GM12878 (cell line): ENCODE measurements at regions not wholly inside any gene's neighbourhood (a gene's known extent, or its start where the extent isn't known, plus 50 kb on each side); places are given as distances from the start of the nearest gene placed in this dataset.

Experiments
- ASH2L ChIP-seq: fragments of 300-600, 200-600 bp; sonication (generic); IDR thresholded peaks from 2 replicates; pipeline ENCODE4 v1.6.1; 2017; ENCODE audit warnings: low read depth, mild to moderate bottlenecking, borderline replicate concordance
- ATF2 ChIP-seq: IDR thresholded peaks from 2 replicates; pipeline ENCODE4 v1.6.1; 2012; ENCODE audit warnings: low read length, inconsistent platforms
- BCL11A ChIP-seq: IDR thresholded peaks from 2 replicates; pipeline ENCODE4 v1.6.1; 2011; ENCODE audit warnings: low read depth, low read length
- CHD1 ChIP-seq: IDR thresholded peaks from 2 replicates; pipeline ENCODE4 v1.6.1; 2012; ENCODE audit warnings: low read depth, low read length, improper control_type of control experiment
- CHD4 ChIP-seq: fragments of 200-600 bp; sonication (generic); IDR thresholded peaks from 2 replicates; pipeline ENCODE4 v1.6.1; 2016; ENCODE audit warnings: mild to moderate bottlenecking
- ELK1 ChIP-seq: IDR thresholded peaks from 2 replicates; pipeline ENCODE4 v1.6.1; 2012; ENCODE audit warnings: low read depth, low read length, improper control_type of control experiment
- FOXK2 ChIP-seq: fragments of 450-650 bp; IDR thresholded peaks from 2 replicates; pipeline ENCODE4 v1.6.1; 2017; ENCODE audit warnings: mild to moderate bottlenecking, moderate library complexity
- FOXM1 ChIP-seq: IDR thresholded peaks from 2 replicates; pipeline ENCODE4 v1.6.1; 2012; ENCODE audit warnings: low read depth, mild to moderate bottlenecking, inconsistent platforms, low read length, moderate library complexity
- GATAD2B ChIP-seq: fragments of 450-650 bp; conservative IDR thresholded peaks from 2 replicates; pipeline ENCODE4 v1.6.1; 2017; ENCODE audit warnings: low read depth, mild to moderate bottlenecking, moderate library complexity
- IRF3 ChIP-seq: fragments of 450-650 bp; IDR thresholded peaks from 2 replicates; pipeline ENCODE4 v1.6.1; 2014; ENCODE audit warnings: mild to moderate bottlenecking
- IRF4 ChIP-seq: IDR thresholded peaks from 2 replicates; pipeline ENCODE4 v1.6.1; 2011; ENCODE audit warnings: low read depth, low read length
- JUND ChIP-seq: IDR thresholded peaks from 2 replicates; pipeline ENCODE4 v1.6.1; 2012; ENCODE audit warnings: low read depth, mild to moderate bottlenecking, low read length, improper control_type of control experiment, moderate library complexity
- MTA2 ChIP-seq: fragments of 450-650 bp; IDR thresholded peaks from 2 replicates; pipeline ENCODE4 v1.6.1; 2016; ENCODE audit warnings: low read depth, mild to moderate bottlenecking, moderate library complexity
- SMC3 ChIP-seq: IDR thresholded peaks from 2 replicates; pipeline ENCODE4 v1.6.1; 2011; ENCODE audit warnings: low read length, improper control_type of control experiment, borderline replicate concordance
- SUPT20H ChIP-seq: IDR thresholded peaks from 2 replicates; pipeline ENCODE4 v1.6.1; 2011; ENCODE audit warnings: low read depth, mild to moderate bottlenecking, low read length, moderate library complexity, borderline replicate concordance; ENCODE audit not compliant: control insufficient read depth
- TCF7 ChIP-seq: IDR thresholded peaks from 2 replicates; pipeline ENCODE4 v1.6.1; 2014; ENCODE audit warnings: antibody characterized with exemption, borderline replicate concordance
- WRNIP1 ChIP-seq: IDR thresholded peaks from 2 replicates; pipeline ENCODE4 v1.6.1; 2011; ENCODE audit warnings: low read depth, low read length, improper control_type of control experiment, borderline replicate concordance
- YBX1 ChIP-seq: fragments of 450-650 bp; IDR thresholded peaks from 2 replicates; pipeline ENCODE4 v1.6.1; 2016; ENCODE audit warnings: antibody characterized with exemption
- ZBTB11 ChIP-seq: fragments of 450-650 bp; formaldehyde crosslinking; IDR thresholded peaks from 2 replicates; pipeline ENCODE4 v1.5.0; 2022; ENCODE audit warnings: mild to moderate bottlenecking, missing genetic modification characterization
- ZNF217 ChIP-seq: fragments of 450-650 bp; IDR thresholded peaks from 2 replicates; pipeline ENCODE4 v1.6.1; 2017; ENCODE audit warnings: antibody characterized with exemption, mild to moderate bottlenecking
- ZNF274 ChIP-seq: IDR thresholded peaks from one replicate; pipeline ENCODE4 v1.8.0; 2011; ENCODE audit not compliant: insufficient read length, insufficient read depth
- ZNF592 ChIP-seq: fragments of 450-650 bp; IDR thresholded peaks from 2 replicates; pipeline ENCODE4 v1.6.1; 2017; ENCODE audit warnings: mild to moderate bottlenecking, moderate library complexity

GRCh38 chr14:71557351-71557750, 374.9 kb upstream of the RGS6 start (continued):
- TF ChIP-seq ZNF592 (no peak), JUND (no peak), MTA2 (peak; percentile 78), ZBTB11 (no peak), SUPT20H (no peak), SMC3 (no peak), ZNF274 (no peak), BCL11A (no peak), FOXM1 (no peak), GATAD2B (no peak), ZNF217 (no peak), IRF4 (no peak), IRF3 (no peak), TCF7 (peak; percentile 45; the same call in 1 of the 2 replicates), ATF2 (no peak), FOXK2 (no peak), CHD4 (no peak), ASH2L (no peak), YBX1 (no peak), WRNIP1 (no peak), CHD1 (no peak), ELK1 (no peak)
